OCI-LY7 (cell line): ENCODE measurements at regions not wholly inside any gene's neighbourhood (a gene's known extent, or its start where the extent isn't known, plus 50 kb on each side); places are given as distances from the start of the nearest gene placed in this dataset.

Experiments
- BruUV-seq: library from RNA; stranded (reverse); fragments of 400-500 nt; replicated peaks from 2 replicates; lab custom pipeline; 2021; lab: Mats Ljungman, UMichigan
- CTCF ChIA-PET: fragments of 300-600 bp; sonication (Branson Sonifier 250); formaldehyde crosslinking; loops from one replicate; lab custom pipeline; 2022; ENCODE audit warnings: antibody characterized with exemption; ENCODE audit not compliant: unreplicated experiment; lab: Charles Lee
- POLR2A ChIA-PET: fragments of 300-600 bp; sonication (Branson Sonifier 250); formaldehyde crosslinking; loops from one replicate; lab custom pipeline; 2022; ENCODE audit warnings: antibody characterized with exemption; lab: Charles Lee
- DNase-seq: peaks from one replicate; pipeline ENCODE4 v3.0.0-alpha.2; 2015; ENCODE audit warnings: low spot score
- H2AFZ ChIP-seq: fragments of 200-600 bp; sonication (generic), shearing (Covaris generic); 2 replicates; pipeline ENCODE4 v1.6.1; 2014; ENCODE audit warnings: mild to moderate bottlenecking, antibody characterized with exemption, low read length, moderate library complexity
- H3K27ac ChIP-seq: fragments of 200-600 bp; sonication (generic); 2 replicates; pipeline ENCODE4 v1.5.1; 2014; ENCODE audit warnings: mixed run types, low read depth, mild to moderate bottlenecking, moderate library complexity, low read length, inconsistent platforms; ENCODE audit not compliant: poor library complexity, severe bottlenecking
- H3K36me3 ChIP-seq: fragments of 200-600 bp; sonication (generic); 2 replicates; pipeline ENCODE4 v1.6.1; 2014; ENCODE audit warnings: mild to moderate bottlenecking, antibody characterized with exemption, low read length, moderate library complexity, mixed read lengths; ENCODE audit not compliant: insufficient read depth
- H3K4me1 ChIP-seq: fragments of 200-600 bp; sonication (generic); 2 replicates; pipeline ENCODE4 v1.5.1; 2014; ENCODE audit warnings: mild to moderate bottlenecking, low read length; ENCODE audit not compliant: insufficient read depth, poor library complexity, severe bottlenecking
- H3K4me2 ChIP-seq: fragments of 200-600 bp; sonication (generic); 2 replicates; pipeline ENCODE4 v1.6.1; 2014; ENCODE audit warnings: mild to moderate bottlenecking, low read length
- H3K4me3 ChIP-seq: fragments of 200-600 bp; sonication (generic); 2 replicates; pipeline ENCODE4 v1.5.1; 2014; ENCODE audit warnings: mild to moderate bottlenecking, low read depth, low read length; ENCODE audit not compliant: poor library complexity, severe bottlenecking
- H3K79me2 ChIP-seq: fragments of 200-600 bp; sonication (generic); 2 replicates; pipeline ENCODE4 v1.6.1; 2016; ENCODE audit warnings: low read depth, mild to moderate bottlenecking, low read length, moderate library complexity, mixed read lengths; ENCODE audit not compliant: insufficient read depth
- H3K9me2 ChIP-seq: fragments of 200-600 bp; sonication (generic); 2 replicates; pipeline ENCODE4 v1.6.1; 2016; ENCODE audit warnings: mild to moderate bottlenecking, low read length, mixed read lengths; ENCODE audit not compliant: insufficient read depth
- H3K9me3 ChIP-seq: fragments of 200-600 bp; sonication (generic); 2 replicates; pipeline ENCODE4 v1.6.1; 2014; ENCODE audit warnings: mild to moderate bottlenecking, mixed run types, low read length, mixed read lengths
- H4K20me1 ChIP-seq: fragments of 200-600 bp; sonication (generic); 2 replicates; pipeline ENCODE4 v1.6.1; 2014; ENCODE audit warnings: mild to moderate bottlenecking, antibody characterized with exemption, low read length, moderate library complexity, mixed read lengths; ENCODE audit not compliant: insufficient read depth
- EZH2phosphoT487 ChIP-seq: fragments of 200-600 bp; sonication (generic); IDR thresholded peaks from 2 replicates; pipeline ENCODE4 v1.6.1; 2018; ENCODE audit warnings: low read depth, borderline replicate concordance, mild to moderate bottlenecking, mixed run types, antibody characterized with exemption, low read length, moderate library complexity, mixed read lengths
- intact Hi-C: fragments of 100-400 bp; cut with micrococcal nuclease; formaldehyde crosslinking; loops from one replicate; pipeline ENCODE4 v1.10.0; 2022; ENCODE audit not compliant: unreplicated experiment
- TF ChIP-seq, protein P1 (sequence below): fragments of 200-600 bp; sonication (generic); conservative IDR thresholded peaks from 2 replicates; pipeline ENCODE4 v1.5.1; 2014; ENCODE audit warnings: mild to moderate bottlenecking, antibody characterized with exemption, low read length, moderate library complexity, mixed read lengths

DNA sequence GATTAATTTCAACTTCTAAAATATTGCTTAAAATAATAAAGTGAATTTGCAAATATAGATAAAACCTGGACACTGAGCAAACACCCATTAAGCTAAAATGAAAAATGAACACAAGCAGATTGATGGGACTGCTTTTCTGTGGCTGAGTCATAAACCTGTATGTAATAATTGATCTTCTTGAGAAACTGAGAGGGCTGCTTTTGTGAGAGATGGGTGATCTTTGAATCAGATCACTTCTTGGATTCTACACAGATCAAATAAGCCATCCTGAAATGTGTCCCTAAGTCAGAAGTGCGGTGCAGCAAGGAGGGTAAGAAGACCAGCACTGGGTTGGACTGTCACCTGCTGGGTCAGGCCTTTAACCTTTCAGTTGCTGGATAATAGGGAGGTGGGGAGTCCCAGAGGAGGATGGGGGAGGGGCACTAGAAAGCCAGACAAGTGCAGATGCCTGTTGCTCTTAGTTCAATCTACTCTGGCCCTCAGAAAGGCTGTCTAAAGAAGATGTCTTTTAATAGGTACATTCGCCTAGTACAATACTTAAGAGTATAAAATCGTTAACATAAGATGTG is 178.2 kb upstream of the NAMPT start:
- POLR2A ChIA-PET, result interaction anchor here (0.6 to 2.1 kb wide), 7 partner anchors 46 to 677 kb away, joined by 3 to 14 read pairs (median 3); partner anchors contain the start of gene NAMPT
- Histone ChIP-seq H3K4me3 (no peak overlapping the region), H3K36me3 (no peaks in the 10 kb centered on the region), H3K9me3 (peaks cover 2% of the 10 kb centered on the region; the same call in 1 of the 2 replicates), H4K20me1 (no peaks in the 10 kb centered on the region), H2AFZ (no peak overlapping the region), H3K4me2 (no peak overlapping the region), H3K9me2 (no peaks in the 10 kb centered on the region), H3K4me1 (no peaks in the 10 kb centered on the region), H3K79me2 (no peaks in the 10 kb centered on the region), H3K27ac (no peak overlapping the region)
- intact Hi-C loops, result loop anchor here (1.0 to 10.0 kb wide), 2 partner anchors 287 to 418 kb away; no protein-coding TSS in a partner anchor
- TF ChIP-seq EZH2phosphoT487, result no peak
- TF ChIP-seq, protein P1, sequence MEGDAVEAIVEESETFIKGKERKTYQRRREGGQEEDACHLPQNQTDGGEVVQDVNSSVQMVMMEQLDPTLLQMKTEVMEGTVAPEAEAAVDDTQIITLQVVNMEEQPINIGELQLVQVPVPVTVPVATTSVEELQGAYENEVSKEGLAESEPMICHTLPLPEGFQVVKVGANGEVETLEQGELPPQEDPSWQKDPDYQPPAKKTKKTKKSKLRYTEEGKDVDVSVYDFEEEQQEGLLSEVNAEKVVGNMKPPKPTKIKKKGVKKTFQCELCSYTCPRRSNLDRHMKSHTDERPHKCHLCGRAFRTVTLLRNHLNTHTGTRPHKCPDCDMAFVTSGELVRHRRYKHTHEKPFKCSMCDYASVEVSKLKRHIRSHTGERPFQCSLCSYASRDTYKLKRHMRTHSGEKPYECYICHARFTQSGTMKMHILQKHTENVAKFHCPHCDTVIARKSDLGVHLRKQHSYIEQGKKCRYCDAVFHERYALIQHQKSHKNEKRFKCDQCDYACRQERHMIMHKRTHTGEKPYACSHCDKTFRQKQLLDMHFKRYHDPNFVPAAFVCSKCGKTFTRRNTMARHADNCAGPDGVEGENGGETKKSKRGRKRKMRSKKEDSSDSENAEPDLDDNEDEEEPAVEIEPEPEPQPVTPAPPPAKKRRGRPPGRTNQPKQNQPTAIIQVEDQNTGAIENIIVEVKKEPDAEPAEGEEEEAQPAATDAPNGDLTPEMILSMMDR, result no peak
- CTCF ChIA-PET, result interaction anchor here (2.9 kb wide), 1 partner anchor 285 kb away, joined by 32 read pairs; no protein-coding TSS in a partner anchor
- DNase-seq, result no peak
- BruUV-seq, result no TSS peak

DNA sequence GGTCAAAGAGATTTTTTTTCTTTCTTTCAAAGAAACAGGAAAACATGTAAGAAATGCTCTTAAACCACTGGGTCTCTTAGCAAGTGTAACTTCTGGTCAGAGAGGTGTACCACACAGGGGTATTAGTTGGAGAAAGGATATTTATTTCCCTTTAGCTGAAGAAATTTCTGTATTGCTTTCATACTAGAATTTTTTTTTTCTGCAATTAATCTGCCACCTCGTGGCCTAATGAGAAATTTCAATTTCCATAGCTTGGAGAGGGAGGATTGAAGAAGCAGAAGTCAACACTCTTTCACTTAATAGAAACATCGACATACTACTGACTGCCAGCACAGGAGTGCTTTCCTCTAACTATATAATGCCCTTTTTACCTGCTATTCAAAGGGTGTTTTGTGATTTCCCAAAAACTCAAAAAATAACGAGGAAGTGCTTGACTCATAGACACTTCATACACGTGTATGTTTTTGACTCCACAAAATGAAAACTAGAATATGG is 177.6 kb upstream of the NAMPT start:
- POLR2A ChIA-PET, result interaction anchor here (0.6 to 2.1 kb wide), 7 partner anchors 43 to 677 kb away, joined by 3 to 14 read pairs (median 3); no protein-coding TSS in a partner anchor
- H2AFZ ChIP-seq, result no peak overlapping the region
- no peak overlapping the region for H3K4me3 ChIP-seq
- intact Hi-C loops, result loop anchor here (1.0 to 10.0 kb wide), 2 partner anchors 286 to 418 kb away; no protein-coding TSS in a partner anchor
- no peaks in the 10 kb centered on the region for H3K36me3 ChIP-seq
- BruUV-seq, result no TSS peak
- H3K4me1 ChIP-seq, result no peaks in the 10 kb centered on the region
- H3K79me2 ChIP-seq, result no peaks in the 10 kb centered on the region
- no peak overlapping the region; the same call in 1 of the 2 replicates for H3K4me2 ChIP-seq
- H3K9me2 ChIP-seq, result no peaks in the 10 kb centered on the region
- H3K27ac ChIP-seq, result no peak overlapping the region
- H4K20me1 ChIP-seq, result no peaks in the 10 kb centered on the region
- CTCF ChIA-PET, result interaction anchor here (2.9 kb wide), 1 partner anchor 284 kb away, joined by 32 read pairs; no protein-coding TSS in a partner anchor
- TF ChIP-seq EZH2phosphoT487, result no peak
- TF ChIP-seq, protein P1, result peak; percentile 83
- peaks cover 7% of the 10 kb centered on the region; the same call in 1 of the 2 replicates for H3K9me3 ChIP-seq
- DNase-seq, result peak; percentile 39
